GM12878 (cell line): ENCODE measurements at regions not wholly inside any gene's neighbourhood (a gene's known extent, or its start where the extent isn't known, plus 50 kb on each side); places are given as distances from the start of the nearest gene placed in this dataset.

Source experiments
- ATAC-seq: fragments of 200-7000 bp; cut with Tn5 transposase; 3 replicates; pipeline ENCODE4 v1.9.1; 2020; ENCODE audit warnings: mild to moderate bottlenecking, moderate library complexity
- BruUV-seq: library from RNA; stranded (reverse); fragments of 400-500 nt; replicated peaks from 2 replicates; lab custom pipeline; 2021; lab: Mats Ljungman, UMichigan
- CTCF ChIA-PET: fragments of 300-600 bp; sonication (Branson Sonifier 250); formaldehyde crosslinking; extraction: SDS; loops from one replicate; lab custom pipeline; 2021; ENCODE audit warnings: inconsistent platforms; lab: Yijun Ruan, JAX
- POLR2A ChIA-PET: fragments of 350-600 bp; formaldehyde crosslinking; extraction: SDS; loops from one replicate; lab custom pipeline; 2021; ENCODE audit warnings: inconsistent platforms; lab: Charles Lee
- RAD21 ChIA-PET: fragments of 300-600 bp; sonication (Branson Sonifier 250); formaldehyde crosslinking; loops from one replicate; lab custom pipeline; 2023; ENCODE audit warnings: antibody characterized with exemption; ENCODE audit not compliant: unreplicated experiment; lab: Charles Lee
- SMC1A ChIA-PET: fragments of 300-600 bp; sonication (Branson Sonifier 250); formaldehyde crosslinking; loops from one replicate; lab custom pipeline; 2023; ENCODE audit not compliant: unreplicated experiment, uncharacterized antibody; lab: Charles Lee
- DNase-seq: peaks from one replicate; pipeline ENCODE4 v3.0.0-alpha.2; 2011; ENCODE audit warnings: low read depth, low spot score
- FAIRE-seq: peaks from 3 replicates; lab custom pipeline; 2011; peaks lifted over from hg19 to GRCh38; lab: Jason Lieb, UNC
- H2AFZ ChIP-seq: 2 replicates; pipeline ENCODE4 v1.6.0; 2011; ENCODE audit warnings: low read depth, low read length, control low read depth; ENCODE audit not compliant: control insufficient read depth
- H3K27ac ChIP-seq: 2 replicates; pipeline ENCODE4 v1.5.1; 2011; ENCODE audit warnings: control low read depth; ENCODE audit not compliant: control insufficient read depth, insufficient read depth
- H3K27me3 ChIP-seq, 2 experiments: replicated peaks in 1 of 2; 2 replicates each; pipeline versions ENCODE4 v1.6.0 to v1.6.1; 2011; ENCODE audit warnings: low read length in 1 of 2; ENCODE audit not compliant: control insufficient read depth in 2 of 2, insufficient read depth in 2 of 2
- H3K36me3 ChIP-seq, 2 experiments: 2 replicates each; pipeline ENCODE4 v1.5.1; 2011; ENCODE audit warnings: low read length in 1 of 2; ENCODE audit not compliant: control insufficient read depth in 2 of 2, insufficient read depth in 2 of 2
- H3K4me1 ChIP-seq: 2 replicates; pipeline ENCODE4 v1.6.1; 2011; ENCODE audit warnings: mild to moderate bottlenecking, low read length, moderate library complexity, mixed read lengths; ENCODE audit not compliant: control insufficient read depth, insufficient read depth
- H3K4me2 ChIP-seq: 2 replicates; pipeline ENCODE4 v1.6.0; 2011; ENCODE audit warnings: control low read depth; ENCODE audit not compliant: control insufficient read depth, insufficient read depth
- H3K4me3 ChIP-seq: fragments of 200-600 bp; sonication (generic); 2 replicates; pipeline ENCODE4 v1.5.1; 2016
- H3K79me2 ChIP-seq: 2 replicates; pipeline ENCODE4 v1.6.0; 2011; ENCODE audit warnings: low read length; ENCODE audit not compliant: control insufficient read depth, insufficient read depth
- H3K9ac ChIP-seq: 2 replicates; pipeline ENCODE4 v1.8.0; 2011; ENCODE audit warnings: low read length, control low read depth, mixed read lengths; ENCODE audit not compliant: control insufficient read depth, insufficient read depth
- H3K9me3 ChIP-seq: replicated peaks from 3 replicates; pipeline ENCODE4 v1.5.1; 2011; ENCODE audit warnings: mild to moderate bottlenecking, low read length; ENCODE audit not compliant: control insufficient read depth, insufficient read depth
- H4K20me1 ChIP-seq: 2 replicates; pipeline ENCODE4 v1.6.0; 2011; ENCODE audit not compliant: control insufficient read depth, insufficient read depth
- ATF7 ChIP-seq: fragments of 450-650 bp; IDR thresholded peaks from 2 replicates; pipeline ENCODE4 v1.6.1; 2016; ENCODE audit warnings: low read depth, mild to moderate bottlenecking
- HDAC6 ChIP-seq: fragments of 200-600 bp; sonication (generic); IDR thresholded peaks from one replicate; pipeline ENCODE4 v1.8.0; 2017; ENCODE audit warnings: antibody characterized with exemption; ENCODE audit not compliant: unreplicated experiment
- MLLT1 ChIP-seq: fragments of 450-650 bp; IDR thresholded peaks from 2 replicates; pipeline ENCODE4 v1.6.1; 2016; ENCODE audit warnings: mild to moderate bottlenecking
- MXI1 ChIP-seq: fragments of 150-350 bp; IDR thresholded peaks from 2 replicates; pipeline ENCODE4 v1.6.1; 2011; ENCODE audit warnings: low read depth, mild to moderate bottlenecking, inconsistent platforms, low read length, improper control_type of control experiment
- ZNF274 ChIP-seq: IDR thresholded peaks from one replicate; pipeline ENCODE4 v1.8.0; 2011; ENCODE audit not compliant: insufficient read length, insufficient read depth
- WGBS: methylation state at CpG from one replicate; pipeline ENCODE4 v1.1.6; 2016; ENCODE audit warnings: low lambda C conversion rate; ENCODE audit not compliant: insufficient replicate concordance, insufficient coverage; ENCODE audit errors: missing lambda C conversion rate; 5-methylcytosine and 5-hydroxymethylcytosine counted together
- in situ Hi-C: fragments of 300-500 bp; cut with MboI; formaldehyde crosslinking; loops from 9 replicates; pipeline ENCODE4 v1.14.3; 2018; ENCODE audit warnings: mixed read lengths
- intact Hi-C: fragments of 100-400 bp; cut with micrococcal nuclease; formaldehyde crosslinking; loops from one replicate; pipeline ENCODE4 v1.14.2; 2022; ENCODE audit not compliant: unreplicated experiment
- TF ChIP-seq, protein P1 (sequence below): fragments of 450-650 bp; formaldehyde crosslinking; IDR thresholded peaks from 2 replicates; pipeline ENCODE4 v1.4.0; 2020; ENCODE audit warnings: mild to moderate bottlenecking, moderate library complexity

DNA sequence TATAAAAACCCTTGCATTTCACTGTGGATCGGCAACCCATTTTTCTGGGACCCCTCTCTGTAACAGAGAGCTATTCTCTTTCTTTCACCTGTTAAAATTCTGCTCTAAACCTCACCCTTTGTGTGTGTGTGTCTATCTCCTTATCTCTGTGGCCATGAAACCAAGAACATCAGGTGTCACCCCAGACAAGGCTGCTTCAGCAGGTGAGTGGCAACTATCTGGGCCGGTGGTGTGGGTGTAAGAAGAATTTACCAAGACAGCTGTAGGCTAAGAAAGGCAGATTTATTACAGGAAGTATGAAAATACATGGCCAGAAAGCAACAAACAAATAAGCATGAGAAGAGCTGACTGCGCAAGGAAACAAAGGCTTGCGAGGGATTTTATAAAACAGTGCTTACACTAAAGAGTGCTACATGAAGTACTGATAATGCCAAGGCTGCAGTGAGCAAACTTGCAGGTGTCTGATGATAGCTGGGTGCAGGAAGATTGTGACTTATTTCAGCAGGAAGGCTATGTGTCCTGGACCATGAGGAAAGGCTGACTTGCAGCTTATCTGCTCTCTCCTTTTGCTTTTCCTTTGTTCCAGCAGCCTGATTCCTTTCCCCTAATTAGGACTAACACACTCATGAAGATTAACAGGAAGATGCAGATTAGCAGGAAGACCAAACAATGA, 421.1 kb downstream of the PTH2R start:
- in situ Hi-C loops (no loop called here), intact Hi-C loops (no loop called here)
- CTCF ChIA-PET, result no interaction called here
- Histone ChIP-seq H3K9ac (no peak overlapping the region), H3K79me2 (no peaks in the 10 kb centered on the region), H3K4me2 (no peak overlapping the region), H3K9me3 (no peaks in the 10 kb centered on the region), H3K36me3 (no peaks in the 10 kb centered on the region), H2AFZ (no peak overlapping the region), H3K27me3 (no peaks in the 10 kb centered on the region), H3K4me3 (no peak overlapping the region), H4K20me1 (no peaks in the 10 kb centered on the region), H3K4me1 (no peaks in the 10 kb centered on the region), H3K27ac (no peak overlapping the region)
- WGBS, result 29% methylated on average over 4 of the region's 4 CpGs
- SMC1A ChIA-PET, result no interaction called here
- ATAC-seq (no peak), FAIRE-seq (no peak), DNase-seq (no peak)
- no TSS peak for BruUV-seq
- RAD21 ChIA-PET, result no interaction called here
- TF ChIP-seq MLLT1, result no peak
- no peak for TF ChIP-seq ATF7
- TF ChIP-seq MXI1, result no peak
- no peak for TF ChIP-seq HDAC6
- TF ChIP-seq, protein P1, sequence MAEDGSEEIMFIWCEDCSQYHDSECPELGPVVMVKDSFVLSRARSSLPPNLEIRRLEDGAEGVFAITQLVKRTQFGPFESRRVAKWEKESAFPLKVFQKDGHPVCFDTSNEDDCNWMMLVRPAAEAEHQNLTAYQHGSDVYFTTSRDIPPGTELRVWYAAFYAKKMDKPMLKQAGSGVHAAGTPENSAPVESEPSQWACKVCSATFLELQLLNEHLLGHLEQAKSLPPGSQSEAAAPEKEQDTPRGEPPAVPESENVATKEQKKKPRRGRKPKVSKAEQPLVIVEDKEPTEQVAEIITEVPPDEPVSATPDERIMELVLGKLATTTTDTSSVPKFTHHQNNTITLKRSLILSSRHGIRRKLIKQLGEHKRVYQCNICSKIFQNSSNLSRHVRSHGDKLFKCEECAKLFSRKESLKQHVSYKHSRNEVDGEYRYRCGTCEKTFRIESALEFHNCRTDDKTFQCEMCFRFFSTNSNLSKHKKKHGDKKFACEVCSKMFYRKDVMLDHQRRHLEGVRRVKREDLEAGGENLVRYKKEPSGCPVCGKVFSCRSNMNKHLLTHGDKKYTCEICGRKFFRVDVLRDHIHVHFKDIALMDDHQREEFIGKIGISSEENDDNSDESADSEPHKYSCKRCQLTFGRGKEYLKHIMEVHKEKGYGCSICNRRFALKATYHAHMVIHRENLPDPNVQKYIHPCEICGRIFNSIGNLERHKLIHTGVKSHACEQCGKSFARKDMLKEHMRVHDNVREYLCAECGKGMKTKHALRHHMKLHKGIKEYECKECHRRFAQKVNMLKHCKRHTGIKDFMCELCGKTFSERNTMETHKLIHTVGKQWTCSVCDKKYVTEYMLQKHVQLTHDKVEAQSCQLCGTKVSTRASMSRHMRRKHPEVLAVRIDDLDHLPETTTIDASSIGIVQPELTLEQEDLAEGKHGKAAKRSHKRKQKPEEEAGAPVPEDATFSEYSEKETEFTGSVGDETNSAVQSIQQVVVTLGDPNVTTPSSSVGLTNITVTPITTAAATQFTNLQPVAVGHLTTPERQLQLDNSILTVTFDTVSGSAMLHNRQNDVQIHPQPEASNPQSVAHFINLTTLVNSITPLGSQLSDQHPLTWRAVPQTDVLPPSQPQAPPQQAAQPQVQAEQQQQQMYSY (CRISPR knock-in tag), result no peak
- no peak for TF ChIP-seq ZNF274
- POLR2A ChIA-PET, result no interaction called here
